Renal cortical epithelial cell (primary cell): ENCODE measurements at regions not wholly inside any gene's neighbourhood (a gene's known extent, or its start where the extent isn't known, plus 50 kb on each side); places are given as distances from the start of the nearest gene placed in this dataset.
"Not testable (repeated sequence)": the region's sequence is repeated elsewhere in the genome, so short reads cannot be mapped to it uniquely, and the experiment has no call there.

Experiments
- DNase-seq: peaks from one replicate; pipeline ENCODE4 v3.0.0-alpha.2; 2011; ENCODE audit warnings: low read depth

- DNase-seq = no peak
These were observed 158.6 kb downstream of the GJA1 start for GRCh38 chr6:121594053-121594452.

GRCh38 chr6:121595646-121596045 is 160.2 kb downstream of the GJA1 start:
- no peak for DNase-seq

- DNase-seq = no peak
These were observed 161.0 kb downstream of the GJA1 start for GRCh38 chr6:121596441-121596840.

- DNase-seq = peak; percentile 43
These were observed 162.2 kb downstream of the GJA1 start for GRCh38 chr6:121597654-121598053.

- not testable (repeated sequence) for DNase-seq
These were observed 163.9 kb downstream of the GJA1 start for GRCh38 chr6:121599331-121599730.

- no peak for DNase-seq
These were observed 165.1 kb downstream of the GJA1 start for GRCh38 chr6:121600389-121601168.

- DNase-seq = no peak
These were observed 168.0 kb downstream of the GJA1 start for GRCh38 chr6:121603486-121603885.

GRCh38 chr6:121607721-121608120 is 172.3 kb downstream of the GJA1 start:
- DNase-seq = no peak

- peak; percentile 13 for DNase-seq
These were observed 172.8 kb downstream of the GJA1 start for GRCh38 chr6:121608270-121608669.

GRCh38 chr6:121609281-121609680 is 173.8 kb downstream of the GJA1 start:
- no peak for DNase-seq

GRCh38 chr6:121612927-121613326 is 177.5 kb downstream of the GJA1 start:
- DNase-seq = no peak

- DNase-seq = no peak
These were observed 178.7 kb downstream of the GJA1 start for GRCh38 chr6:121614115-121614514.

GRCh38 chr6:121615493-121615892 is 180.0 kb downstream of the GJA1 start:
- peak; percentile 13 for DNase-seq

- DNase-seq = peak; percentile 4
These were observed 181.0 kb downstream of the GJA1 start for GRCh38 chr6:121616406-121616805.

- no peak for DNase-seq
These were observed 181.9 kb downstream of the GJA1 start for GRCh38 chr6:121617388-121617787.

- DNase-seq = no peak
These were observed 183.6 kb downstream of the GJA1 start for GRCh38 chr6:121619013-121619412.

GRCh38 chr6:121619987-121620740 is 184.7 kb downstream of the GJA1 start:
- DNase-seq = no peak

- DNase-seq = peak; percentile 22
These were observed 192.3 kb downstream of the GJA1 start for GRCh38 chr6:121627761-121628160.

GRCh38 chr6:121630716-121631115 is 195.3 kb downstream of the GJA1 start:
- DNase-seq = peak; percentile 36

- not testable (repeated sequence) for DNase-seq
These were observed 196.3 kb downstream of the GJA1 start for GRCh38 chr6:121631752-121632151.

GRCh38 chr6:121633309-121633708 is 197.9 kb downstream of the GJA1 start:
- no peak for DNase-seq

- not testable (repeated sequence) for DNase-seq
These were observed 199.1 kb downstream of the GJA1 start for GRCh38 chr6:121634586-121634985.

- DNase-seq = no peak
These were observed 199.9 kb downstream of the GJA1 start for GRCh38 chr6:121635355-121635754.
